GM21723 (cell line): ENCODE measurements at regions not wholly inside any gene's neighbourhood (a gene's known extent, or its start where the extent isn't known, plus 50 kb on each side); places are given as distances from the start of the nearest gene placed in this dataset.
A peak's percentile ranks its signal among the peaks of the same experiment; 100 is the strongest.
"Not testable (repeated sequence)": the region's sequence is repeated elsewhere in the genome, so short reads cannot be mapped to it uniquely, and the experiment has no call there.

Source experiments
- ATAC-seq: cut with Tn5 transposase; IDR thresholded peaks from one replicate; pipeline ENCODE4 v1.9.1; 2021; ENCODE audit warnings: mild to moderate bottlenecking, moderate library complexity; ENCODE audit not compliant: unreplicated experiment

DNA sequence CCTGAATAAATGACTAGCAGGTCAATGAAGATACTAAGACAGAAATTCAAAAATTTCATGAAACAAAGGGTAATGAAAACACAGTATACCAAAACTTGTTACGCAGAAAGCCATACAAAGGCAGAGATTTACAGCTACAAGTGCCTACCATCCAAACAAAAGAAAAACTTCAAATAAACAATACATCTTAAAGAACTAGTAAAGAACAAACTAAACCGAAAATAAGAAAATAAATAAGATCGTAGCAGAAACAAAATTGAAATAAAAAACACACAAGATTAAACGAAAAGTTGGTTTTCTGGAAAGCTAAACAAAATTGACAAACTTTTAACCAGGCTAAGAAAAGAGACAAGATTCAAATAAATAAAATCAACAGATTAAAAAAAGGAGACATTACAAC lies 51.5 kb downstream of the VPREB1 start:
- ATAC-seq, result not testable (repeated sequence)

- not testable (repeated sequence) for ATAC-seq
Observed at GRCh38 chr22:22297159-22297793, 52.7 kb downstream of the VPREB1 start.

- ATAC-seq, result peak; percentile 84
Observed at GRCh38 chr22:22297794-22298653, 53.4 kb downstream of the VPREB1 start.

DNA sequence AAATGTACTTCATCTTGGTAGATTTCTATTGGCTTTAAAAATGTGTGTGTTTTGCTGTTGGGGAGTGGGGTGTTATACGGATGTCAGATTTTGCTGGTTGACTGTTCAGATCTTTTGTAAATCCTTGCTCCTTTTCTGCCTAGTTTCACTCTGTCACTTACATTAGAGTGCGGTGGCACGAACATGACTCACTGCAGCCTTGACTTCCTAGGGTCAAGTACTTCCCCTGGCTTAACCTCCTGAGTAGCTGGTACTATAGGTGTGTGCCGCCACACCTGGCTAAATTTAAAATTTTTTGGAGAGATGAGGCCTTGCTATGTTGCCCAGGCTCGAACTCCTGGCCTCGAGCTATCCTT lies 54.0 kb downstream of the VPREB1 start:
- ATAC-seq, result not testable (repeated sequence)

GRCh38 chr22:22300511-22300910 lies 55.9 kb downstream of the VPREB1 start:
- not testable (repeated sequence) for ATAC-seq

DNA sequence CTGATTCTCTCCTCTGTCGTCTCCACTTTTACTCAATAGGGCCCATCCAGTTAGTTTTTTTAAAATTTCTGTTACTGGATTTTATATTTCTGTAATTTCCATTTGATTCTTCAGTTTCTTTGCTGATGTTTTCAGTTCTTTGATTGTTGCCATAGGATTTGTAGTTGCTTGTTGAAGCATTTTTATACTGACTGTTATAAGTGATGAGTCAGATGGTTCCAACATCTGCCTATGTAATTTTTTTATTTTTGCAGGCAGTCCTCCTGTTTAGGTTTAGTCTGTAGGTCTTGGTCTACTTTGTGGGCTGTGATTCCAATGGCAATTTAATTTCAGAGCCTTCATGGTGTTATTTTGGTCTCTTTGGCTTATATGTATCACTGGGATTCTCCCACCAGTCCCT lies 56.4 kb downstream of the VPREB1 start:
- ATAC-seq, result not testable (repeated sequence)

DNA sequence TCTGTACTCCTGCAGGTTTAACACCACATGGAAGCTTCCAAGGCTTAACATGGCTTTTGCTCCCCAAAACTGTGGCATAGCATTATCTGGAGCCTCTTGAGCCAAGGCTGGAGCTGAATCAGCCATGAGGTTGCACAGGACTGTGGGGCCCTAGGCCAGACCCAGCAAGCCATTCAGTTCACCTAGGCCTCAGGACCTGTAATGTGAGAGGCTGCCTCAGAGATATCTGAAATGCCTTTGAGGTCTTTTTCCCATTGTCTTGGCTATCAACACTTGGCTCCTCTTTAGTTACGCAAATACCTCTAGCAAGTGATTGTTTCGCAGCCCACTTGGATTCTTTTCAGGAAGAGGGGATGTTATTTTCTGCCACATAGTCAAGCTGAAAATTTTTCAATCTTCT lies 72.0 kb downstream of the VPREB1 start:
- no peak for ATAC-seq

DNA sequence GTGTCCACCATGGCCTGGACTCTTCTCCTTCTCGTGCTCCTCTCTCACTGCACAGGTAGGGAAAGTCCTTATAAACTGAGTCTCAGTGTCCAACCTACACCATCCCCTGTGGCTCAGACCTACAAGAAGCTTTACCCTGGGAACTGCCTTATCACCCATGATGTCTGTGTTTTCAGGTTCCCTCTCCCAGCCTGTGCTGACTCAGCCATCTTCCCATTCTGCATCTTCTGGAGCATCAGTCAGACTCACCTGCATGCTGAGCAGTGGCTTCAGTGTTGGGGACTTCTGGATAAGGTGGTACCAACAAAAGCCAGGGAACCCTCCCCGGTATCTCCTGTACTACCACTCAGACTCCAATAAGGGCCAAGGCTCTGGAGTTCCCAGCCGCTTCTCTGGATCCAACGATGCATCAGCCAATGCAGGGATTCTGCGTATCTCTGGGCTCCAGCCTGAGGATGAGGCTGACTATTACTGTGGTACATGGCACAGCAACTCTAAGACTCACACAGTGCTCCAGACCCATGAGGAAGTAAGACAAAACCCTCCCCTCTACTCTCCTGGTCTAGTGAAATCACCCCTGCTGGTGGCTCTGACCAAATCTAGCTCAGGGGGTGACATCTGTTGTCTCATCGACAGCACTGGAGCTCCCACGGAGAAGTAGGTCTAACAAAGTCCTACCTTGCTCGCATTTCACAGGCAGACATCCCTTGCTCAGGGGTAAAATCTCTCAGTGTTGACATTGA lies 74.3 kb downstream of the VPREB1 start:
- ATAC-seq, result no peak

- ATAC-seq, result peak; percentile 90
Observed at GRCh38 chr22:22321743-22322611, 77.4 kb downstream of the VPREB1 start.

DNA sequence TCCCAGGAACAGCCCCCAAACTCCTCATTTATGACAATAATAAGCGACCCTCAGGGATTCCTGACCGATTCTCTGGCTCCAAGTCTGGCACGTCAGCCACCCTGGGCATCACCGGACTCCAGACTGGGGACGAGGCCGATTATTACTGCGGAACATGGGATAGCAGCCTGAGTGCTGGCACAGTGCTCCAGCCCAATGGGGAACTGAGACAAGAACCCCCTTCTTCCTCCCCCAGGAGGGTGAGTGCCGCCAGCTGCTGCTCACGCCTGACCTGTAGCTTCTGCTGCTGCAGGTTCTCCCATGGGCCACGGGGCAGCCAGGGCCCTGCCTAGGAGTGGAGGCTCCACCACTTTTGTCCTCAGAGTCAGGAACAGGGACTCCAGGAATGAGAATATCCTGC lies 78.2 kb downstream of the VPREB1 start:
- ATAC-seq, result no peak

DNA sequence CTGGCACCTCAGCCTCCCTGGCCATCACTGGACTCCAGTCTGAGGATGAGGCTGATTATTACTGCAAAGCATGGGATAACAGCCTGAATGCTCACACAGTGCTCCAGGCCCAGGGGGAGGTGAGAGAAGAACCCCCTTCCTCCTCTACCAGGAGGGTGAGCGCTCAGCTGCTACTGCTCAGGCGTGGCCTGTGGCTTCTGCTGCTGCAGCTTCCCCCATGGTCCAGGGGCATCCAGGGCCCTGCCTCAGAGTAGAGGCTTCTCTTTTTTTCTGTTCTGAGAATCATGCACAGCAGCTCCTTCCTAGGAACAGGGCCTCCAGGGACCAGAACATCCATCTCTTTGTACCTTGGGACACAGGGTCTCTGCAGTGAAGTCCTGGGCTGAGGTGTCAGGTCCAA lies 83.1 kb downstream of the VPREB1 start:
- ATAC-seq, result no peak

DNA sequence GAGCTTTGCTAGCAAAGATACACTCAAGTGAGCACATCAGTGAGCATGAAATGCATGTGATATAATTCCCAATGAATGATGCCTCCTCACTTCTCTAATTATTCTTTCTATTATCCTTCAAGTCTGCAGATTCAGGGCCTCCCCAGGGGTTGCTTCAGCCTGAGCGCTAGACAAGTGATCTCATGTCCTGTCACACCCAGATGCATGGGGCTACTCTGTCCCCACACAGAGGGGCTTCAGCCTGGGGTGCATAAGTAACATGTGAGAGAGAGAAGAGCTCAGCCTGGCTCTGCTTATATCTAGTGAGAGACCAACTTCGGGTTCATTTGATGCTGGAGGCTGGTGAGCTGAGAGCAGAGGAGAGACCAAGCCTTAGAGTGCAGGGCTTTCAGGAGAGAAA lies 85.2 kb downstream of the VPREB1 start:
- ATAC-seq, result no peak

GRCh38 chr22:22335640-22336039 lies 91.1 kb downstream of the VPREB1 start:
- ATAC-seq, result not testable (repeated sequence)

DNA sequence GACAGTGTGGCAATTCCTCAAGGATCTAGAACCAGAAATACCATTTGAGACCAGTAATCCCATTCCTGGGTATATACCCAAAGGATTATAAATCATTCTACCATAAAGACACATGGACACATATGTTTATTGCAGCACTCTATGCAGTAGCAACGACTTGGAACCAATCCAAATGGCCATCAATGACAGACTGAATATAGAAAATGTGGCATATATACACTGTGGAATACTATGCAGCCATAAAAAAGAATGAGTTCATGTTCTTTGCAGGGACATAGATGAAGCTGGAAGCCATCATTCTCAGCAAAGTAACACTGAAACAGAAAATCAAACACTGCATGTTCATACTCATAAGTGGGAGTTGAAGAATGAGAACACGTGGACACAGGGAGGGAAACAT lies 91.7 kb downstream of the VPREB1 start:
- not testable (repeated sequence) for ATAC-seq

GRCh38 chr22:22338778-22339177 lies 94.2 kb downstream of the VPREB1 start:
- not testable (repeated sequence) for ATAC-seq

DNA sequence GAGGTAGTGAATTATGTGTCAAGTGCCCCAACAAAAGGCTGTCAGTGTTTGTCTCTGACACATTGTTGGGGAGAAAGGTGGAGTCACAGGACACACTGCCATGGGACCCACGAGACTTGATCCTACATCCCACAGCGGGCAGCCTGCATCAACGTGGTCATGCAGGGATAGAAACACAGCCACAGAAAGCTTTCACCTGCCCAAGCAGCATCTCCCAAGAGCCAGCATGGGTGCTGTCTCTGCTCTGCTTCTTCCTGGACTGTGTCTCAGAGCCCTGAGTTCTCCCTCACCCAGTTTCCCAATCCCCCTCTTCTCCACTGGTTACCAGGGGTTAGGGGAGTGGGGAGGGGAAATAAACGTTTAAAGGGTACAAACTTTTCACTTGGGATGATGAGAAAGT lies 97.2 kb downstream of the VPREB1 start:
- ATAC-seq, result no peak

DNA sequence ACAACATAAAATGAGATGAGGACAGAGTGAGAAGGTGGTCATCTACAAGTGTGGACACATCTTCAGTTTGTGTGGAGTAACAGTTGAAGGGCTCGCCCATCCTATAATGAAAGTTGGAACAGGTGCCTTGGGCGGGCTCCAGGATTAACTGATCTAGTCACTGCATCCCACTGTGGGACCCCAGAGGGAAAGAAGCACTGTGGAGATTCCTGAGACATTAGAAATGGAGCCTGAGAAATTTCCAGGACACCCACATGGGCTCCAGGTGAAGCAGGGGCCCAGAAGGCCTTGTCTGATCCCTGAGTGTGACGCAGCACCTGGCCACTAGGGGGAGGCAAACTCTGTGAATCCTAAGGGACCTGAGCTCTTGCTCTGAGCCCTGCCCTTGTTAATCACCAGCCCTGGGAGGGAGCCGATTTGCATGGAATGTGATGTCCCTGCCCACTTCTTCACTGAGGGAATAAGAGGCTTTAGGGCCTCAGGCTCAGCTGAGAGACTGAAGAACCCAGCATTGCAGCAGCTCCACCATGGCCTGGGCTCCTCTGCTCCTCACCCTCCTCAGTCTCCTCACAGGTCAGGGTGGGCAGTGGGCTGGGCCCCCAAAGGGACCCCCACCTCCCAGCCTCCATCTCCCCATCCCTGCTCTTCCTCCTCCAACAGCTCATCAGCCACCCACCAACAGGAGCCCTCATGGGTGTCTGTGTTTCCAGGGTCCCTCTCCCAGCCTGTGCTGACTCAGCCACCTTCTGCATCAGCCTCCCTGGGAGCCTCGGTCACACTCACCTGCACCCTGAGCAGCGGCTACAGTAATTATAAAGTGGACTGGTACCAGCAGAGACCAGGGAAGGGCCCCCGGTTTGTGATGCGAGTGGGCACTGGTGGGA lies 98.4 kb downstream of the VPREB1 start:
- ATAC-seq, result peak; percentile 54

GRCh38 chr22:22343581-22344296 lies 99.2 kb downstream of the VPREB1 start:
- no peak for ATAC-seq

GRCh38 chr22:22344430-22344829 lies 99.8 kb downstream of the VPREB1 start:
- ATAC-seq, result no peak
